Ovary (tissue), 3 donors: ENCODE measurements at regions not wholly inside any gene's neighbourhood (a gene's known extent, or its start where the extent isn't known, plus 50 kb on each side); places are given as distances from the start of the nearest gene placed in this dataset.

Source experiments
- EP300 ChIP-seq: sonication (generic); formaldehyde crosslinking; IDR thresholded peaks from one replicate; pipeline ENCODE4 v1.6.1; 2017; ENCODE audit warnings: antibody characterized with exemption
- POLR2A ChIP-seq: fragments of 450-650 bp; IDR thresholded peaks from one replicate; pipeline ENCODE4 v1.6.1; 2017; ENCODE audit warnings: antibody characterized with exemption, mild to moderate bottlenecking, moderate library complexity
- TF ChIP-seq, protein P1 (sequence below), 3 donors: fragments of 450-650 bp in 2 of 3; fragments of 200-600 bp in 1 of 3; IDR thresholded peaks; one replicate each; pipeline versions ENCODE4 v1.5.1 to v1.8.0; 2016 to 2022; ENCODE audit warnings: antibody characterized with exemption in 3 of 3, mild to moderate bottlenecking in 1 of 3
- donor health status: DM: no; HTN: no; CAD: no.

DNA sequence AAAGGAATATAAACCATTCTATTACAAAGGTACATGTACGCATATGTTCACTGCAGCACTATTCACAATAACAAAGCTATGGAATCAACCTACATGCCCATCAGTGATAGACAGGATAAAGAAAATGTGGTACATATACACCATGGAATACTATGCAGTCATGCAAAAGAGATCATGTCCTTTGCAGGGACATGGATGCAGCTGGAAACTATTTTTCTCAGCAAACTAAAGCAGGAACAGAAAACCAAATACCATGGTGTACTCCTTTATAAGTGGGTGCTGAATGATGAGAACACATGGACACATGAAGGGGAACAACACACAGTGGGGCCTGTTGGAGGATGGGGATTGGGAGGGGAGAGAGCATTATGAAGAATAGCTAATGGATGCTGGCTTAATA lies 104.6 kb upstream of the CENPW start:
- TF ChIP-seq, protein P1, sequence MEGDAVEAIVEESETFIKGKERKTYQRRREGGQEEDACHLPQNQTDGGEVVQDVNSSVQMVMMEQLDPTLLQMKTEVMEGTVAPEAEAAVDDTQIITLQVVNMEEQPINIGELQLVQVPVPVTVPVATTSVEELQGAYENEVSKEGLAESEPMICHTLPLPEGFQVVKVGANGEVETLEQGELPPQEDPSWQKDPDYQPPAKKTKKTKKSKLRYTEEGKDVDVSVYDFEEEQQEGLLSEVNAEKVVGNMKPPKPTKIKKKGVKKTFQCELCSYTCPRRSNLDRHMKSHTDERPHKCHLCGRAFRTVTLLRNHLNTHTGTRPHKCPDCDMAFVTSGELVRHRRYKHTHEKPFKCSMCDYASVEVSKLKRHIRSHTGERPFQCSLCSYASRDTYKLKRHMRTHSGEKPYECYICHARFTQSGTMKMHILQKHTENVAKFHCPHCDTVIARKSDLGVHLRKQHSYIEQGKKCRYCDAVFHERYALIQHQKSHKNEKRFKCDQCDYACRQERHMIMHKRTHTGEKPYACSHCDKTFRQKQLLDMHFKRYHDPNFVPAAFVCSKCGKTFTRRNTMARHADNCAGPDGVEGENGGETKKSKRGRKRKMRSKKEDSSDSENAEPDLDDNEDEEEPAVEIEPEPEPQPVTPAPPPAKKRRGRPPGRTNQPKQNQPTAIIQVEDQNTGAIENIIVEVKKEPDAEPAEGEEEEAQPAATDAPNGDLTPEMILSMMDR (IDR thresholded peaks at IDR 0.05), result no peak
- TF ChIP-seq POLR2A, result no peak
- TF ChIP-seq EP300, result no peak
